CD4-positive, alpha-beta memory T cell (primary cell): ENCODE measurements at regions not wholly inside any gene's neighbourhood (a gene's known extent, or its start where the extent isn't known, plus 50 kb on each side); places are given as distances from the start of the nearest gene placed in this dataset.
"Not testable (repeated sequence)": the region's sequence is repeated elsewhere in the genome, so short reads cannot be mapped to it uniquely, and the experiment has no call there.

ENCODE experiments used
- CTCF ChIA-PET: fragments of 350-600 bp; sonication (Branson Sonifier 250); formaldehyde crosslinking; loops from one replicate; lab custom pipeline; 2021; ENCODE audit warnings: inconsistent platforms; ENCODE audit not compliant: partially characterized antibody; lab: Charles Lee
- POLR2A ChIA-PET: fragments of 350-600 bp; sonication (Branson Sonifier 250); formaldehyde crosslinking; loops from one replicate; lab custom pipeline; 2021; ENCODE audit not compliant: partially characterized antibody; lab: Charles Lee
- DNase-seq, 5 donors: peaks; one replicate each; pipeline versions ENCODE4 v3.0.0 to v3.0.0-alpha.2; 2020 to 2022; ENCODE audit warnings: mixed read lengths in 1 of 5
- H3K27ac ChIP-seq: one replicate; pipeline ENCODE4 v1.7.0; 2013; ENCODE audit warnings: low read depth, low read length
- H3K27me3 ChIP-seq: 2 replicates; pipeline ENCODE4 v1.7.0; 2013; ENCODE audit warnings: mild to moderate bottlenecking, low read length, moderate library complexity; ENCODE audit not compliant: insufficient read depth
- H3K36me3 ChIP-seq: 2 replicates; pipeline ENCODE4 v1.7.0; 2013; ENCODE audit warnings: mild to moderate bottlenecking, low read length, moderate library complexity; ENCODE audit not compliant: insufficient read depth
- H3K4me1 ChIP-seq: 2 replicates; pipeline ENCODE4 v1.7.0; 2013; ENCODE audit warnings: mild to moderate bottlenecking, low read length, moderate library complexity; ENCODE audit not compliant: insufficient read depth
- H3K4me3 ChIP-seq, 2 donors: one replicate each; pipeline ENCODE4 v1.7.0; 2013; ENCODE audit warnings: low read length in 2 of 2, mild to moderate bottlenecking in 1 of 2
- H3K9me3 ChIP-seq, 2 donors: one replicate each; pipeline ENCODE4 v1.7.0; 2013; ENCODE audit warnings: low read length in 2 of 2, control low read depth in 1 of 2; ENCODE audit not compliant: control insufficient read depth in 1 of 2
- H3K27ac Mint-ChIP-seq, 7 donors: one replicate each; pipeline ENCODE4 v1.8.0; 2020 to 2021; ENCODE audit warnings: mixed read lengths in 7 of 7, mild to moderate bottlenecking in 6 of 7, inconsistent platforms in 3 of 7, moderate library complexity in 3 of 7
- H3K27me3 Mint-ChIP-seq, 2 donors: one replicate each; pipeline ENCODE4 v1.8.0; 2020 to 2021; ENCODE audit warnings: mixed read lengths in 2 of 2
- H3K36me3 Mint-ChIP-seq, 2 donors: one replicate each; pipeline ENCODE4 v1.8.0; 2020 to 2021; ENCODE audit warnings: mixed read lengths in 2 of 2, inconsistent platforms in 1 of 2, mild to moderate bottlenecking in 1 of 2
- H3K4me1 Mint-ChIP-seq, 4 donors: one replicate each; pipeline ENCODE4 v1.8.0; 2020 to 2021; ENCODE audit warnings: mixed read lengths in 4 of 4, mild to moderate bottlenecking in 1 of 4
- H3K4me3 Mint-ChIP-seq, 8 donors: one replicate each; pipeline ENCODE4 v1.8.0; 2020 to 2021; ENCODE audit warnings: mixed read lengths in 8 of 8, mild to moderate bottlenecking in 7 of 8, moderate library complexity in 6 of 8, inconsistent platforms in 3 of 8
- H3K9me3 Mint-ChIP-seq, 8 donors: one replicate each; pipeline ENCODE4 v1.8.0; 2020 to 2021; ENCODE audit warnings: mixed read lengths in 8 of 8, mild to moderate bottlenecking in 5 of 8, inconsistent platforms in 3 of 8, moderate library complexity in 1 of 8
- intact Hi-C: fragments of 100-400 bp; cut with micrococcal nuclease; formaldehyde crosslinking; loops from one replicate; pipeline ENCODE4 v1.15.1; 2023

DNA sequence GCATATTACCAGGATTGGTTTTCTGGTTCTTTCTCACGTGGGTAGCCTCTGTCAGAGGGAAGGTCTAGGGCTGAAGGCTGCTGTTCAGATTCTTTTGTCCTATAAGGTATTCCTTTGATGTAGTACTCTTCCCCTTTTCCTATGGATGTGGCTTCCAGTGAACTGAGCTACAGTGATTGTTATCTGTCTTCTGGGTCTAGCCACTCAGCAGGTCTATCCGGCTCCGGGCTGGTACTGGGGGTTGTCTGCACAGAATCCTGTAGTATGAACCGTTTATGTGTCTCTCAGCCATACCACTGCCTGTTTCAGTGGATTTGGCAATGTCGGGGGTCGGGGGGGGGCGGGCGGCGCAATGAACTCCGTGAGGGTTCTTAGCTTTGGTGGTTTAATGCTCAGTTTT is 84.5 kb upstream of the C10orf90 start:
- H3K27ac ChIP-seq, result no peak overlapping the region
- H3K4me3 Mint-ChIP-seq, result no peak overlapping the region
- intact Hi-C loops, result no loop called here
- peaks cover 0 to 8% (median 2%) of the 10 kb centered on the region in 8 donors for H3K9me3 Mint-ChIP-seq
- no peak for DNase-seq
- H3K4me1 Mint-ChIP-seq, result no peaks in the 10 kb centered on the region
- H3K4me1 ChIP-seq, result no peaks in the 10 kb centered on the region
- POLR2A ChIA-PET, result no interaction called here
- peaks cover 0 to 3% of the 10 kb centered on the region in 2 donors for H3K27me3 Mint-ChIP-seq
- no peak overlapping the region for H3K4me3 ChIP-seq
- H3K36me3 ChIP-seq, result no peaks in the 10 kb centered on the region
- no peaks in the 10 kb centered on the region for H3K9me3 ChIP-seq
- no peaks in the 10 kb centered on the region for H3K27me3 ChIP-seq
- H3K27ac Mint-ChIP-seq, result no peak overlapping the region
- no peaks in the 10 kb centered on the region for H3K36me3 Mint-ChIP-seq
- CTCF ChIA-PET, result no interaction called here

- intact Hi-C loops, result no loop called here
- Histone ChIP-seq H3K27me3 (no peaks in the 10 kb centered on the region), H3K36me3 (no peaks in the 10 kb centered on the region), H3K27ac (no peak overlapping the region), H3K4me1 (no peaks in the 10 kb centered on the region), H3K4me3 (no peak overlapping the region), H3K9me3 (no peaks in the 10 kb centered on the region)
- ChIA-PET CTCF (no interaction called here), POLR2A (no interaction called here)
- H3K4me3 Mint-ChIP-seq, result no peak overlapping the region
- H3K36me3 Mint-ChIP-seq, result no peaks in the 10 kb centered on the region
- H3K4me1 Mint-ChIP-seq, result no peaks in the 10 kb centered on the region
- H3K9me3 Mint-ChIP-seq, result peaks cover 0 to 6% (median 4%) of the 10 kb centered on the region in 8 donors
- no peaks in the 10 kb centered on the region for H3K27me3 Mint-ChIP-seq
- no peak overlapping the region for H3K27ac Mint-ChIP-seq
- DNase-seq, result no peak
These were observed 88.4 kb upstream of the C10orf90 start for GRCh38 chr10:126758867-126759266.

DNA sequence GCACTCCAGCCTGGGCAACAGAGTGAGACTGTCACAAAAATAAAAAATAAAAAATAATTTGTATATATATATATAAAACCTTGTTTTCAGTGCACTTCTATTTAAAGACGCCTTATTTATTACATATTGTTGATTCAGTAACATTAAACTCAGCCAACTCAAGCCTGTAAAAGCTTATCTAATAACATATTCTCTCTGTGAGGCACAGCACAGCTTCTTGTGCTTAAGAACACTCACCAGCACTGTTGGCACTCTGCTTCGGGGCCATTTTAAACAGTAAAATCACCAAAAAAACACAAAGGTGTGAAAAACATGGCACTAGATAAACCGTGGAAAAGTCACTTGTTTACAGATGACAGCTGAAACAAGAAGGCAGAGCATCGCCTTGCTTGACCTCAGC is 89.0 kb upstream of the C10orf90 start:
- CTCF ChIA-PET, result no interaction called here
- Mint-ChIP-seq H3K27me3 (no peaks in the 10 kb centered on the region), H3K9me3 (peaks cover 0 to 9% (median 5%) of the 10 kb centered on the region in 8 donors), H3K4me1 (no peaks in the 10 kb centered on the region), H3K4me3 (no peak overlapping the region), H3K36me3 (no peaks in the 10 kb centered on the region), H3K27ac (no peak overlapping the region)
- H3K27me3 ChIP-seq, result no peaks in the 10 kb centered on the region
- H3K36me3 ChIP-seq, result no peaks in the 10 kb centered on the region
- no peaks in the 10 kb centered on the region for H3K4me1 ChIP-seq
- DNase-seq, result no peak
- H3K9me3 ChIP-seq, result no peaks in the 10 kb centered on the region
- no peak overlapping the region for H3K4me3 ChIP-seq
- no peak overlapping the region for H3K27ac ChIP-seq
- intact Hi-C loops, result no loop called here
- POLR2A ChIA-PET, result no interaction called here

GRCh38 chr10:126766646-126767045 is 96.2 kb upstream of the C10orf90 start:
- H3K27ac Mint-ChIP-seq, CTCF ChIA-PET, H3K36me3 Mint-ChIP-seq, H3K27ac ChIP-seq, H3K27me3 ChIP-seq, H3K36me3 ChIP-seq, intact Hi-C loops, DNase-seq, H3K9me3 ChIP-seq, H3K4me1 Mint-ChIP-seq, H3K4me1 ChIP-seq, H3K27me3 Mint-ChIP-seq, POLR2A ChIA-PET, H3K4me3 ChIP-seq, H3K4me3 Mint-ChIP-seq: not testable (repeated sequence)
- peaks cover 0 to 16% (median 3%) of the 10 kb centered on the region in 8 donors for H3K9me3 Mint-ChIP-seq

GRCh38 chr10:126770809-126771208 is 100.3 kb upstream of the C10orf90 start:
- Histone ChIP-seq H3K27ac (no peak overlapping the region), H3K9me3 (no peaks in the 10 kb centered on the region), H3K4me3 (no peak overlapping the region), H3K36me3 (no peaks in the 10 kb centered on the region), H3K27me3 (no peaks in the 10 kb centered on the region), H3K4me1 (no peaks in the 10 kb centered on the region)
- no peak overlapping the region for H3K27ac Mint-ChIP-seq
- ChIA-PET CTCF (no interaction called here), POLR2A (no interaction called here)
- H3K4me1 Mint-ChIP-seq, result no peaks in the 10 kb centered on the region
- DNase-seq, result no peak
- no peaks in the 10 kb centered on the region for H3K36me3 Mint-ChIP-seq
- intact Hi-C loops, result no loop called here
- H3K27me3 Mint-ChIP-seq, result peaks cover 0 to 2% of the 10 kb centered on the region in 2 donors
- H3K4me3 Mint-ChIP-seq, result no peak overlapping the region
- peaks cover 0 to 5% (median 0%) of the 10 kb centered on the region in 8 donors for H3K9me3 Mint-ChIP-seq

- no peaks in the 10 kb centered on the region for H3K36me3 Mint-ChIP-seq
- CTCF ChIA-PET, result no interaction called here
- no peaks in the 10 kb centered on the region for H3K27me3 Mint-ChIP-seq
- no peak overlapping the region for H3K4me3 Mint-ChIP-seq
- no peaks in the 10 kb centered on the region for H3K4me1 Mint-ChIP-seq
- no peaks in the 10 kb centered on the region for H3K27me3 ChIP-seq
- intact Hi-C loops, result no loop called here
- no peak for DNase-seq
- no peak overlapping the region for H3K27ac Mint-ChIP-seq
- no peak overlapping the region for H3K27ac ChIP-seq
- no peaks in the 10 kb centered on the region for H3K36me3 ChIP-seq
- H3K9me3 Mint-ChIP-seq, result peaks cover 0 to 4% (median 0%) of the 10 kb centered on the region in 8 donors
- H3K9me3 ChIP-seq, result no peaks in the 10 kb centered on the region
- H3K4me1 ChIP-seq, result no peaks in the 10 kb centered on the region
- H3K4me3 ChIP-seq, result no peak overlapping the region
- POLR2A ChIA-PET, result no interaction called here
These were observed 105.7 kb upstream of the C10orf90 start for GRCh38 chr10:126776168-126776567.

DNA sequence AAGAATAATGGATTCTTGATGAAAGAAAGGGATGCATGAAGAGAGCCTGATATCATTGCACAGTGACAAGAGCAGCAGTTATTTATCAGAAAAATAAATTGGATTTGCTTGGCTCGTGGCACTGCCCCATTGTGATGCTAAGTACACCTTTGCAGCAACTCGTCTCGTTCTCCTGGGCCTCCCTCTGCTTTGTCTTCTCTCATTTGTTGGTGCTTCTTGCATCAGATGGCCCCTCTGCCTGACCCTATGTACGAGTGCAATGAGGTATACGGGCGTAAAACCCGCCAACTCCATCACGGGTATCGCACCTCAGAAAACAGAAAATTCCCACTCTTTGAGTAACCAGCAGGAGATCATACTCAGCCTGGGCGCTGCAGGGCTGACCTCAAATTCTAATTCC is 107.2 kb upstream of the C10orf90 start:
- H3K27me3 ChIP-seq, result no peaks in the 10 kb centered on the region
- no peak for DNase-seq
- no peaks in the 10 kb centered on the region for H3K27me3 Mint-ChIP-seq
- intact Hi-C loops, result no loop called here
- H3K36me3 Mint-ChIP-seq, result no peaks in the 10 kb centered on the region
- no peak overlapping the region for H3K4me3 Mint-ChIP-seq
- H3K36me3 ChIP-seq, result no peaks in the 10 kb centered on the region
- no peak overlapping the region for H3K27ac Mint-ChIP-seq
- no peak overlapping the region for H3K27ac ChIP-seq
- H3K9me3 ChIP-seq, result no peaks in the 10 kb centered on the region
- peaks cover 0 to 4% (median 0%) of the 10 kb centered on the region in 8 donors for H3K9me3 Mint-ChIP-seq
- no peaks in the 10 kb centered on the region for H3K4me1 ChIP-seq
- CTCF ChIA-PET, result no interaction called here
- no peaks in the 10 kb centered on the region for H3K4me1 Mint-ChIP-seq
- no peak overlapping the region for H3K4me3 ChIP-seq
- POLR2A ChIA-PET, result no interaction called here
